GM21529 (cell line): ENCODE measurements at regions not wholly inside any gene's neighbourhood (a gene's known extent, or its start where the extent isn't known, plus 50 kb on each side); places are given as distances from the start of the nearest gene placed in this dataset.

ENCODE experiments used
- ATAC-seq: cut with Tn5 transposase; IDR thresholded peaks from one replicate; pipeline ENCODE4 v1.9.1; 2021; ENCODE audit not compliant: unreplicated experiment

DNA sequence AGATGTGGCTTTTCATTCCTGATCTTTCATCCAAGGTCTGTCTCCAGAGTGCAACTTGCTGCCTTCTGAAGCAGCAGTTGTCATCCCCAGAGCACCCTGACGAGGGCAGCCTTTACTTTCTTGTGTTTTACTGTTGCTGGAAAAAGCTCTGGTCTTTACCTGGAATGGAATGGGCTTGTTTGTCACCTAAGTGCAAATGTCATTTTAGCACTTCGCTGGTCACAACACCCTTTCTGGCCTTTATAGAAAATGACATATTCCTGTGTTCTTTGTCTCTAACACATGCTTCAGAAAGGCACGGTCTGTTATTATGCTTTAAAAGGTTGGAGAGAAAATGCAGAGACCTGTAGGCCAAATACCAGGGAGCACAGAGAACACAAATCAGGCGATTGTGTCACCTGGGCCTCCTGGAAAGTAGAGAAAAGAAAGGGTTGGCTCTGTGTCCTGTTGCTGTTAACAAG, 332.7 kb upstream of the IGFBP7 start:
- no peak for ATAC-seq

DNA sequence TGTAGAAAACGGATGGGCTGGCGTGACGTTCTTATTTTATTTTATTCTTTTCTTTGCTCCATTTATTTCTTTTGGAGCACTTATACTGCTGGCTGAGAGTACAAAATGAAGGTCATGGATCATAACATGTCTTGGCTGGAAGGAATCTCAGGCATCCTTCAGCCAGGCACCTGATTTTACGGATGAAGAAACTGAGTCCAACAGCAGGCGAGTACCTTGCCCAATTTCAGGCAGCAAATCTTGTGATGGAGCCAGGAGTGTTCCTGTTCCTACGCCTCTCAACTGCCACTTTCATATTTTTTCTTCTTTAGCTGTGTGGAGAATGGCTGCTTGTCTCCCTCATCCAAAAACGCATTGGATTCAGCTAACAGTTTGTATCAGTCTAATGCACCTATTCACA, 332.1 kb upstream of the IGFBP7 start:
- ATAC-seq = no peak

DNA sequence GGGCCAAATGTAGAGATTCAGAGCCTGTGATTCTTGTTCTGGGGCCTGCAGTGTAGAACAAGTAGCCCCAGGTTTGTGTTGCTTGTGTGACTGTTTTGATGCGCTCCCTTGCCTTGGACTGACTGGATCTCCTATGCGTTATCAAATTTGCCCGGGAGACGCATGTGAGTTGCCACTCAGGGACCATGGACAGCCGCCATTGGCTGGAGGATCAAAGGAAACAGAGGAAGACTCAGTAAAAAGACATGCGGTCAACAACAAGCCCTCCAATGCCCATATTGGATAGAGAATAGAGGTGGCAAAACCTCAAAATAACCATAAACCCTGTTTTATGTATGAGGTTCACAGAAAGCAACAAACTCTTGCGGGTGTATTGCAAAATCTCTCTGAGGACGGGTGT, 327.5 kb upstream of the IGFBP7 start:
- no peak for ATAC-seq

DNA sequence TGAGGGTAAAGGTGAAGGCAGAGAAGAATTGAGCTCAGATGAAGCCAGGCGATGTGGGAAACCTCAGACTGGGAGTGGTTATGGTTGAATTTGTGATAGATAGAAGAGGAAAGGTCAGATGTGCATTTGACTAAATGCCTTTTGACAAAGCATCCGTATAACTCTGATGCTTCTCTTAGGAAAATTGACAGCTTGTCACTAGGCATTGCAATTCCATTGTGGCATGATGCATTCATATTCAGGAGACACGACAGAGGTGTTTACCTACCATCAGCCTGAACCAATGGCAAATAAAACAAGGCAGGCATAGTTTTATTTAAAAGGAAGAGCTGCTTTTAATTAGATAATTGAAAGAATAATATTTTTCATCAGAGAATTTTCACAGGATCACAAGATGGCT, 325.1 kb upstream of the IGFBP7 start:
- ATAC-seq = no peak

DNA sequence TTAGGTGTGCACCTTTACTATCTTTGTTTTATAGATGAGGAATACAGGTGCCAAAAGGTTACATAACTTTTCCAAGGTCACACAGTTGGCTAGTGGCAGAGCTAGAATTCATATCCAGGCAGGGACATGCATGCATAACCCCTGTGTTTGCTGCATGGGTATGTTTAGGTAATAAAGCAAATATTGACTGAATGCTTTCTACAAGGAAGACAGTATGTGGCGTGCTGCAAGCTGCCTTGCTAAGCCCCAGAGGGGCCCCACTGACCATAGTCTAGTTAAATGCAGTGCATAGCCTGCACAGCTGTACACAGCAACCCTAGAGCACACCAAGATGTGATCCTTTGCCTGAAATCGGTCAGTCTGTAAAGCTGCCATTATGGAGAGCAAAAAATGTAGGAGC, 320.5 kb upstream of the IGFBP7 start:
- ATAC-seq = no peak

DNA sequence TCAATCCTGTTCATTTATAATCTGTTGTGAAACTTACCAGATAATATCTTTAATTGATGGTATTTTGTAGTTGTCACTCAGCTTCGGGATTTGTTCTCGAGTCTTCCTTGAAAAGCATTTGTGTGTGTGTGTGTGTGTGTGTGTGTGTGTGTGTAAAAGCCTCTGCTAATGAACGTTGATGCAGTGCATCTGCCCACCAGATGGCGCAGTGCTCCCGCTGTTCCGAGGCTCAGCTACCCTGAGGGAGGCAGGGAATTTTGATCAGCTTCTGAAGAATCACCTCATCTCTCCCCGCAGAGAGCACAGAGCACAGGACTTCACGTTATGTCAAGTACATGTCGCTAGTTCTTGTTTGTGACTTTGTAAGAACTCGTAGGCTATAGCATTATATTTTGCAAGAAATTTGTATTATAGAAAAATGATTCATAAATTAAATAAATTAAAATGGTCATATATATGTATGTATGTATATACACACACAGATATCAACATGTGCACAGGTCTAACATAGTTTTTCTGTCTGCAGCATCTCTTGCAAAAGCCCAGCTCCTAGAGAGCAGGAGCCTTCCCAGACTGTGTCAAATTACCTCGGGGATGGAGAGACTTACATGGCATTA, 316.7 kb upstream of the IGFBP7 start:
- peak; percentile 84 for ATAC-seq

DNA sequence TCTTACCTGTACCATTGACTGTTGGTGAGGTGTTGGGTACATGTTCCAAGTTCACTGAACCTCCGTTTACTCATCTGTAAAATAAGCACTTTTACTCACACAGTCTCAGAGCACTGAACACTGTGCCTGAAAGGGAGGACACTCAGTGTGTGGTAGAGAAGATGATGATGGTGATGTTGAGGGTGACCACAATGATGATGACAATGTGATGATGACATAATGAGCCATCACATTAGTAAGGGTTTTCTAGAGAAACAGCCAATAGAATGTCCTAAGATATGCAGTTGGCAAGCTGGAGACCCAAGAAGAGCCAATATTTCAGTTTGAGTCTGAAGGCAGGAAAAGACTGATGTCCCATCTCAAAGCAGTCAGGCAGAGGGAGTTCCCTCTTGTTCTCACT, 315.4 kb upstream of the IGFBP7 start:
- no peak for ATAC-seq

DNA sequence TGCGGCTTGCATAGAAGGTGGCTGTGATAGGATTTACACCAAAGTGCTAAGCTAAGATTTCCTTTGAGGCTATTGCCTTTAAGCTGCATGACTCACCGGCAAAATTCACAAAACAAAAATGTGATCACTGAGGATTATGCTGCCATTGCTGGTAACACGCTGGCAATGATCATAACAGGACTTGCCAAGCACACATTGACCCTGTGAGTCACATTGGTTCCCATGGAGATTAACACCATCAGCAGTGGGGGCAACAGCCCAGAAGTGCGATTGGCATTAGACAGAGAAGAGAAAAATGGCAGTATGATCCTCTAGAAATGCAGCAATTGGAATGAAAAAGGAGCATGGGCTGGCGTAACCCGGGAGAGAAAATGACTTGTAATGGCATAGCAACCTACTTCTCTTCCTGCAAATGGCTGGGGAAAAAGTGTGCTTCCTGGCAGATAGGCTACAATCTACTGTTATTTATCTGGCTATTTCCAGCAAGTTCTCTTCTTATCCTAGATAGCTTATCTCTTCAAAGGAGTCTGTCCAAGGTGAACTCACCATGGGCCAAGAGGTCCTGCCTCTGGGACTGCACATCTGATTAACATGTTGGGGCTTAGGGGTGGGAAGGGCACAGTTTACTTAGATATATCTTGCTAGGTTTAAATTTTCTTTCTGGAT, 314.2 kb upstream of the IGFBP7 start:
- no peak for ATAC-seq

DNA sequence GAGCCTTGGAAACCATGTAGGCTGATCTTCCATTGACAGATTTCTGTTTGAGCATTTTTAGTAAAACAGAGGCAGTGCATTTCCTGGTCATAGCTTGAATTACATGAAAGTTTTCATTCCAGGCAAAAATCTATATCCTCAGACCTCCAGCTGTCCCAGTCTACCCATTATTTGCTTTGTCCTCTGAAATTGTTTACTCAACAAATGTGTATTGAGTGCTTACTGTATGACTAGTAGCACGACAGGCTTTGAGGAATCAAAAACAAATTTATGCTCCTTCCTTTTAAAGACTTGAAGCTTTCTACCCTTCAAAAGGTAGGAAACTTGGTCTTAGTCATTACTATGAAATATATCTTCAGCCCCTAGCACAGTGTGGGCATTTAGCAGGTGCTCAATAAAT, 307.9 kb upstream of the IGFBP7 start:
- ATAC-seq = no peak

DNA sequence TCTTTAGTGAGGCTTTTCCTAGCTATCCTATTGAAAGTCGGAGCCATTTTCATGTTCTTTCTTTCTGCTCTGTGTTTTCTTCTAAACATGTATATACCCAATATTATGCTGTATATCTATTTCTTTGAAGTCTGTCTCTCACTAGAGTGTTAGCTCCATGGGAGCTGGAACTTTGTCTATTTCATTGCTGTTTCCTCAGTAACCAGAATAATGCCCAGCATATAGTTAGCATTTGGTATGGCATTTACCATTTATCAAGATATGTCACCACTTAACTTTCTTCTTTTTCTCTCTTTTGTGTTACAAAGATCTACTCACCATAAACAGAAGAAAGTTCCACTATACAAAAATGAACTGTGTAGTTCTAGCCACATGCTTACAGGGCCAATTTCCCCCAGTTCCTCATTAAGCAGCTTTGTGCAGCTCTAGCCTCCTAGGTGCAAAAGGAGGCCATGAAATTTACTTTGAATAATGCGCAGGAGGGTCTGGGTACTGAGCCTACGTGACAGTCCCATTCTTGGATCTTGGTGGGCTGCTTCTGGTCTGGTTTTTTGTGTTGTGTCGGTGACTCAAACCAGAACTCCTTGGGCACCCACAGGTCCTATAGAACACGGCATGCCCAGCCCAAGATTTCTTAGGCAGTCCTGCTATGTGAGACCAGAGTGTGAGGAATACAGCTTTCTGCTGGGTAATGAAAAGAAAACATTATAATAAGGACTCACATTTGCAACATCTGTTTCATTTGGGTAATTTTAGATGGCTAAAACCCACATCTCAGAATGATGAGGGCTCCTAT, 302.3 kb upstream of the IGFBP7 start:
- ATAC-seq = no peak

DNA sequence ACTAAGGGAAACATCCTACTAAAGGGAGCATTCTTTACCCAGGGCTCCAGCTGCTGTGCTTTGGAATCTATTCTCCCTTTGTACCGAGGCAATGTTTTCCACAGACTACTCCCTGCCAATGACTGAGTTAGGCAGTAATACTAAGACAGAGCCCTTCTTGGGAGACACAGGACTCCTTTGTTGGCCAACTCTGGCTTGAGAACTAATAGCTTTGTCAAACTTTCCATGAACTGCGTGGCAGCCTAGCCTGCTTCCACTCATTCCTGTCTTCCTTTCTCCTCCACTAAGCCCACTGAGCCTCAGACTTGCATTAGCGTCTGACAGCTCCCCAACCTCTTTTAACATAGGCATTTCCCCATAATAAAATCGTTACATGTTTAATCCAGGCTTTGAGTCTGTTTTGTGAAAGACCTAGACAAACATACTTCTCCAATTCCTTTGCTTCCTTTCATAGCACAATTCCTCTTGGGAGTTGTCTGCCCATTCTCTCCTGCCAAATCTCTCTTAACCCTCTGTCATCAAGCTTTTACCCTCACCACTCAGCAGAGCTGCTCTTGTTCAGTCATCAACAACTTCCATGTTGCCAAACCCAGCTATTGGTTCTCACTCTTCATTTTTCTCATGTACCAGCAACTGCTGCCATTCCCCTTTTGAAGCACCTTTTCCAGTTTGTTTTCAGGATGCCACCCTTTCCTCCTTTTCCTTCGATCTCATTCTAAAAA, 300.3 kb upstream of the IGFBP7 start:
- no peak for ATAC-seq

DNA sequence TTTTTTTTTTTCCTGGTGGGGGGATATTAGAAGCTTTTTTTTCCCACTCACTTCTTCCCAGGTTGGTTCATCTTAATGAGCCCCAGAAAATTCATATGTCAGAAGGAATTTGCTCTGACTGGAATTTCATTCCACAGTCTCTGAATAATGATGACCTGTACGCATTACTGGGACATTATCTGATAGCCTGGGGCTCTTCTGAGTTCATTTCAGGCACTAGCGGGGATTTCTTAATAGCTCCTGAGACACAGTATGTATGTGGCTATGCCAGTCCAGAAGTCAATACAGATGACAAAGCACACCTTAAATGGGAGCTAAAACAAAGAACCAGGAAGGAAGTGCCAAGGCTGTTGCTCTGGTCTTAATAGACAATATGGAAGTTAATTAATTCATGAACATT, 295.2 kb upstream of the IGFBP7 start:
- no peak for ATAC-seq

DNA sequence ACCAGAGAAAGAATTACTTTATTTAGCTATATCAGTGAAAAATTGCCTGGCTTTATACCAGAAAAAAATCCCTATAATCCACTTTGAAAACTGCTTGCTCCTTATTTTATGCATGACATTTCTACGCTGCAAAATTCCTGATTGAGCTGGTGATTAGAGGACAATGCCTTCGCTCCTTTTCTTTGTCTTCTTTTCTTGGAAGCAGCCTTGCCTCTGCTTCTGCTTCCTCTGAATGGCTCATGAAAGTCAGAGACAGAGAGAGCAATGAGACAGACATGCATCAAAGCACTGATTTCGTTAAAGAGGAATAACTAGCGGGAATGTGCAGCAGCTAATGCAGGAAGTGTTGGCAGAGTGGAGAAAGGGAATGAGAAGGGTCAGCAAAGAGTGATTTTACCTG, 294.3 kb upstream of the IGFBP7 start:
- ATAC-seq = no peak

DNA sequence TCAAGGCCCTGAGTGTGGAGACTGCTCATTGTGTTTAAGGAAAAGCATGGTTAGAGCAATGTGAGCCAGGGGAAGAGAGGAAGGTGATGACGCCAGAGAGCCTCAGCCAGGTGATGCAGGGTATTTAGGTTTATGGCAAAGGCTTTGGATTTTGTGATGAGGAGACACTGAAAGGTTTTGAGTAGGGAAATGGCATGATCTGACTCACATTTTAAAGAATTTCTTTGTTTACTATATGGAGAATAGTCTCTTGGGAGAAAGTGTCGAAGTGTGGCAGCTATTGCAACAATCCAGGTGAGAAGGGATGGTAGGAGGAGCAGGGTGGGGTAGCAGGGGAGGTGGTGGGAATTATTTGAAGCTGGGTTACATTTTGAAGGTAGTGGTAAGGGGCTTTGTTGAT, 293.4 kb upstream of the IGFBP7 start:
- ATAC-seq = no peak

DNA sequence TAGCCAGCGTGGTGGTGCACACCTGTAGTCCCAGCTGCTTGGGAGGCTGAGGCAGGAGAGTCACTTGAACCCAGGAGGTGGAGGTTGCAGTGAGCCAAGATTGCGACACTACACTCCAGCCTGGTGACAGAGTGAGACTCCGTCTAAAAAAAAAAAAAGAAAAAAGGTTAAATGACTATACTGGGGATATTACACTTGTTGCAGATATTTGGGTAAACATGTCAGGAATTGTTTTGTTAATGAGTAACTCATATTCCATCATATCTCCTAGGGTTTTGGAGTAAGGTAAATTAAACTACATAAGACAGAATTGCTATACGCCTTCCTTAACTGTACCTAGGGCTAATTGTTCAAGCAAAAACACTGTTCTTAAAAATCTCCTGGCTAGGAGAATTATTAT, 291.4 kb upstream of the IGFBP7 start:
- ATAC-seq = no peak

DNA sequence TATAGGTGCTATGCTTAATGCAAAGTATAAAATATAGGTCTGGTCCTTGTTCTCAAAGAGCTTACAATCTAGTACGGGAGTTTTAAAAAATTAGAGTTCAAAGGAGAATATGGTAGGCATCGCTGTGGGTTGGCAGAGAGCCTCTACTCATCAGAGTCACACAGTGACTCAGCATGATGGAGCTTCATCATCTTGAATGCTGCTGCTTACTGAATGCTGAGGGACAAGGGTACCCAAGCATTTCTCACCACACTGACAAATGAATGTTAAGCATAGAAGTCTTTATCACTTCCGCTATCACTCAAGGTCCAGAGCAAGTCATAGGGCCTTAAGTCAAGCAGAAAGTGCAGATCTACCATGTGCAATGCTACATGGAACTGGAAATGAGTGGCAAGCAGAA, 268.6 kb upstream of the IGFBP7 start:
- ATAC-seq = no peak

DNA sequence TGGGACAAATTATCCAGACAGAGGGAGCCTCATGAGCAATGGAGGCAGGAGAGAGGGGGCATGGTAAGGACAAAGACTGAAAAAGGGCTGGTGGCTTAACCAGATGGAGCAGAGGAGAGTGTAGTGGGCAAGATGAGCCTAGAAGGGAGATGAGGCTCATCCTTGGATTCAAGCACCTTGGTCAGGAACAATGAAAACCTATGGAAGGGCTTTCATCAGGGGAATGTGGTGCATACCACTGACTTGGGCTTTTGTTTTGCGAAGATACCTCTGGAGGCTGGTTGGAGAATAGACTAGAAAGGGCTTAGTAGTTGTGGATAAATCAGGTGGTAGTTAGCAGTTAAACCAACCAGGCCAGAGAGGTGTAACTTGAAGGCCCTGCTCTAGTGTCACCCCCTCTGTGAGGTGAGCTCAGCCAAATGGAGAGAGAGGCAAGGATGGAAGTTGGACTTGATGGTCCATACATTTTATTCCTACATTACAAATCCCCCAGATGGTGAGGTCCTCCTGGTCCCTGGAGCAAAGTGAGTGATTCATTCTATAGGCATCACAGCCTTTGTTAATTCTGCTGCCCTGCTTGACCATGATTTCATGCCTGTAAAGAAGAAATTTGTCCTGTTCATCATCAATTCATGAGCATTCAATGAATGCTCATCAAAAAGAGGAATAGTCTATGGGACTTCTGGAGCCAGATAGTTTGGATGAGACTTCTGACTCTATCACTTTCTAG, 264.8 kb upstream of the IGFBP7 start:
- ATAC-seq = no peak

DNA sequence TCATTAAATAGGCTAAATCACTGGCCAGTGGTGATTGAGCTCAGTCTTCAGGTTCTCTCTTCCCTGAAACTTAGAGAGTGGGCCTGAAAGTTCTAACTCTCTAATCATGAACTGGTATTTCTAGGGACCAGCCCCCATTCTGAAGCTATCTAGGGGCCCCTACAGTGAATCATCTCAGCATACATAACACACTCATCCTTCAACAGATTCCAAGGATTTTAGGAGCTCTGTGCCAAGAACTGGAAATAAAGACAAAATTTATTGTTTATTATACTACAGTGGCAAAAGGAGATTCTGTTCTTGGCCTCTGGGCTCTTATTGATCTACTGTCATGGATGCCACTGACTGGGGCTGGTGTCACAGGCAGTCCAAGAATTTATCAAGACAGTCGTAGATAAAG, 263.8 kb upstream of the IGFBP7 start:
- ATAC-seq = no peak

DNA sequence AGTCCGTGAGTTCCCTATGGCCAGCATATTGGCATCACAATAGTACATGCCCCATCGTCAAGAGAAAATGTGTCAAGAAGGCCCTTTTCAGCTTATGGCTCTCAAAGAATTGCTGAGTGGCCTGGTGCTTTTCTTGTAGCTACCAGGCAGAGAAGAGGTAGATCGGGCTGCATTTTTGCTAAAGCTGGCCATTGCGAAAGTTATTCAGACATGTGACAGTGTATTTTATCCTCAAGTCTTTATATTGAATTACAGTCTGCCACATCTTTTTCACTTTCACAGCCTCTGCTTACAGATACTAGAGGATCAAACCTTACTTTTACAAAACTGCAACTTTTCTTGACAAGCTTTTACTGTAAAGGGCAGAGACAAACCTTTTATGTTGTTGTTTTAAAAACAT, 261.5 kb upstream of the IGFBP7 start:
- ATAC-seq = no peak

DNA sequence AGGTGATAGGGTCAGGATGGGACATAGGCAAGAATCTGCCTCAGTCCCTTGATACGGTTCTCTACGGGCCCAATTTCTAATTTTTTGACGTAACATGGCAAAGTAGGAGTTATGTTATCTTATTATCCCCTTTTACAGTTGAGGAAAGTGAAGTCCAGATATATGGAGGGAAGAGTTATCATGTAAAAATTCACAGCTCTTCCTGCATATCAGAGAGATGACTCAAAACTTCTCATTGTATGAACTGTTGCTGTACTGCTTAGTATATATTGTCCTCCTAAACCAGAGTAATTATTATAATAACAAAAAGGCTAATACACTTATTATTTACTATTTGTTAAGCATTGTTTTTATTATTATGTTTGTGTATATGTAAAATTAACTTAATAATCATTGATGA, 260.5 kb upstream of the IGFBP7 start:
- ATAC-seq = no peak

DNA sequence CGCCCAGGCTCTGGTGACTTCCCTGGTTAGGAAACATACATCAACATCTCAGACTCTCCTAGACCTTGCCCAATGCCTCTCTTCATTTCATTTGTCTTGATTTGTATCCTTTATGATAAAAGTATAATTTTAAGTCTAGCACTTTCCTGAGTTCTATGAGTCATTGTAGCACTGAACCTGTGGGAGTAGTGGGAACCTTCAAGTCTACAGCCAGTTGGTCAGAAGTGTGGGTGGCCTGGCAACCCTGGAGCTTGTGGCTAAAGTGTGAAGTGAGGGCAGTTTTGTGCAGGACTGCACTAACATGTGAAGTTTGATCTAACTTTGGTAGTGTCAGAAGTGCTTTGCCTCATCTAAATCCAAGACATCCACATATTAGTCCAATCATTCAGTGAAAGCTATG, 259.3 kb upstream of the IGFBP7 start:
- ATAC-seq = no peak
